Panc1 (cell line): ENCODE measurements at regions not wholly inside any gene's neighbourhood (a gene's known extent, or its start where the extent isn't known, plus 50 kb on each side); places are given as distances from the start of the nearest gene placed in this dataset.

Experiments used
- ATAC-seq: fragments of 200-7000 bp; cut with Tn5 transposase; 2 replicates; pipeline ENCODE4 v1.9.1; 2020; ENCODE audit warnings: mild to moderate bottlenecking, moderate library complexity
- BruUV-seq: library from RNA; stranded (reverse); fragments of 400-500 nt; replicated peaks from 2 replicates; lab custom pipeline; 2021; lab: Mats Ljungman, UMichigan
- CTCF ChIA-PET: fragments of 300-600 bp; sonication (Branson Sonifier 250); formaldehyde crosslinking; loops from one replicate; lab custom pipeline; 2022; ENCODE audit warnings: antibody characterized with exemption; lab: Charles Lee
- POLR2A ChIA-PET: fragments of 300-600 bp; sonication (Branson Sonifier 250); formaldehyde crosslinking; loops from one replicate; lab custom pipeline; 2022; ENCODE audit warnings: antibody characterized with exemption; lab: Charles Lee
- DNase-seq: peaks from one replicate; pipeline ENCODE4 v3.0.0-alpha.2; 2010; ENCODE audit warnings: low read depth, low spot score
- H3K27ac ChIP-seq: 2 replicates; pipeline ENCODE4 v1.5.1; 2011; ENCODE audit warnings: mild to moderate bottlenecking, low read length, inconsistent platforms
- H3K27me3 ChIP-seq: fragments of 200-500 bp; sonication (Bioruptor generic); 2 replicates; pipeline ENCODE4 v1.6.0; 2014; ENCODE audit warnings: low read length, inconsistent platforms; ENCODE audit not compliant: control insufficient read depth, insufficient read depth
- H3K36me3 ChIP-seq: fragments of 200-500 bp; sonication (Bioruptor generic); 2 replicates; pipeline ENCODE4 v1.5.1; 2014; ENCODE audit warnings: inconsistent platforms, mild to moderate bottlenecking, low read length, moderate library complexity; ENCODE audit not compliant: control insufficient read depth, insufficient read depth
- H3K4me1 ChIP-seq: 2 replicates; pipeline ENCODE4 v1.5.1; 2011; ENCODE audit warnings: inconsistent platforms, mild to moderate bottlenecking, low read length, moderate library complexity; ENCODE audit not compliant: control insufficient read depth, insufficient read depth
- H3K4me3 ChIP-seq, 2 experiments: 2 replicates each; pipeline ENCODE4 v1.5.1; 2011 to 2012; ENCODE audit warnings: low read depth in 2 of 2, low read length in 2 of 2, mild to moderate bottlenecking in 2 of 2, inconsistent platforms in 1 of 2, moderate library complexity in 1 of 2
- H3K9me3 ChIP-seq: fragments of 200-500 bp; sonication (Bioruptor generic); 2 replicates; pipeline ENCODE4 v1.5.1; 2014; ENCODE audit warnings: low read depth, mild to moderate bottlenecking, inconsistent platforms, low read length, moderate library complexity; ENCODE audit not compliant: control insufficient read depth, insufficient read depth
- CTCF ChIP-seq: fragments of 450-650 bp; IDR thresholded peaks from 2 replicates; pipeline ENCODE4 v1.5.1; 2017; ENCODE audit warnings: mild to moderate bottlenecking
- POLR2AphosphoS5 ChIP-seq: IDR thresholded peaks from 2 replicates; pipeline ENCODE4 v1.6.1; 2012; ENCODE audit warnings: mild to moderate bottlenecking, low read depth, low read length, moderate library complexity
- REST ChIP-seq, 2 experiments: IDR thresholded peaks; 2 replicates each; pipeline ENCODE4 v1.6.1; 2011 to 2012; ENCODE audit warnings: low read depth in 2 of 2, control low read depth in 1 of 2, low read length in 1 of 2, mild to moderate bottlenecking in 1 of 2, moderate library complexity in 1 of 2; ENCODE audit not compliant: insufficient read depth in 1 of 2
- SIN3A ChIP-seq: IDR thresholded peaks from 2 replicates; pipeline ENCODE4 v1.6.1; 2012; ENCODE audit warnings: low read depth, mild to moderate bottlenecking, low read length, moderate library complexity, borderline replicate concordance; ENCODE audit not compliant: insufficient read depth
- TCF7L2 ChIP-seq: IDR thresholded peaks from 2 replicates; pipeline ENCODE4 v1.6.1; 2011; ENCODE audit warnings: mild to moderate bottlenecking, low read depth, low read length, inconsistent platforms
- in situ Hi-C: cut with HindIII; loops from 2 replicates; pipeline ENCODE4 v1.10.0; 2016; ENCODE audit warnings: low sequenced_read_pairs, low pct_unique_long_range_greater_than_20kb
- intact Hi-C: fragments of 100-400 bp; cut with micrococcal nuclease; formaldehyde crosslinking; loops from one replicate; pipeline ENCODE4 v1.10.0; 2022; ENCODE audit not compliant: unreplicated experiment

DNA sequence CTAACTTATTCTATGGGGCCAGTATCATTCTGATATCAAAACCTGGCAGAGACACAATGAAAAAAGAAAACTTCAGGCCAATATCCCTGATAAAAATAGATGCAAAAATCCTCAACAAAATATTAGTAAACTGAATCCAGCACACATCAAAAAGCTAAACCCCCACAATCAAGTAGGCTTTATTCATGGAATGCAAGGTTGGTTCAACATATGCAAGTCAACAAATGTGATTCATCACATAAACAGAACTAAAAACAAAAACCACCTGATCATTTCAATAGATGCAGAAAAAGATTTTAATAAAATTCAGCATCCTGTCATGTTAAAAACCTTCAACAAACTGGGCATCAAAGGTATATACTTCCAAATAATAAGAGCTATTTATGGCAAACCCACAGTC lies 133.9 kb upstream of the SSTR4 start:
- POLR2A ChIA-PET: no interaction called here
- H3K36me3 ChIP-seq: no peaks in the 10 kb centered on the region
- in situ Hi-C loops (no loop called here), intact Hi-C loops (no loop called here)
- no peak for DNase-seq
- H3K9me3 ChIP-seq: no peaks in the 10 kb centered on the region
- no TSS peak for BruUV-seq
- H3K4me3 ChIP-seq: no peak overlapping the region
- H3K27ac ChIP-seq: no peak overlapping the region
- no peaks in the 10 kb centered on the region for H3K4me1 ChIP-seq
- TF ChIP-seq REST (IDR thresholded peaks at IDR 0.05; ENCODE audit: insufficient read depth in 1 of 2, low read depth in 2 of 2, low read length in 1 of 2) (no peak), SIN3A (no peak), TCF7L2 (no peak), POLR2AphosphoS5 (no peak), CTCF (no peak)
- H3K27me3 ChIP-seq: no peaks in the 10 kb centered on the region
- CTCF ChIA-PET: no interaction called here
- ATAC-seq: no peak

- ATAC-seq (no peak), DNase-seq (no peak)
- intact Hi-C loops (no loop called here), in situ Hi-C loops (no loop called here)
- Histone ChIP-seq H3K27ac (no peak overlapping the region), H3K4me3 (no peak overlapping the region), H3K9me3 (no peaks in the 10 kb centered on the region), H3K4me1 (no peaks in the 10 kb centered on the region), H3K36me3 (no peaks in the 10 kb centered on the region), H3K27me3 (no peaks in the 10 kb centered on the region)
- ChIA-PET CTCF (no interaction called here), POLR2A (no interaction called here)
- BruUV-seq: no TSS peak
- TF ChIP-seq CTCF: no peak
- no peak for TF ChIP-seq POLR2AphosphoS5
- TF ChIP-seq TCF7L2: no peak
- TF ChIP-seq SIN3A: no peak
- TF ChIP-seq REST (IDR thresholded peaks at IDR 0.05; ENCODE audit: insufficient read depth in 1 of 2, low read depth in 2 of 2, low read length in 1 of 2): no peak
Measured at GRCh38 chr20:22901921-22902320, 133.2 kb upstream of the SSTR4 start.
